ENCODE measurements at regions not wholly inside any gene's neighbourhood (a gene's known extent, or its start where the extent isn't known, plus 50 kb on each side); places are given as distances from the start of the nearest gene placed in this dataset.

- no peak for DNase-seq
Measured at GRCh38 chr1:218686258-218686657, 341.1 kb downstream of the TGFB2 start.

GRCh38 chr1:218686761-218687160 lies 341.6 kb downstream of the TGFB2 start:
- DNase-seq: no peak

DNA sequence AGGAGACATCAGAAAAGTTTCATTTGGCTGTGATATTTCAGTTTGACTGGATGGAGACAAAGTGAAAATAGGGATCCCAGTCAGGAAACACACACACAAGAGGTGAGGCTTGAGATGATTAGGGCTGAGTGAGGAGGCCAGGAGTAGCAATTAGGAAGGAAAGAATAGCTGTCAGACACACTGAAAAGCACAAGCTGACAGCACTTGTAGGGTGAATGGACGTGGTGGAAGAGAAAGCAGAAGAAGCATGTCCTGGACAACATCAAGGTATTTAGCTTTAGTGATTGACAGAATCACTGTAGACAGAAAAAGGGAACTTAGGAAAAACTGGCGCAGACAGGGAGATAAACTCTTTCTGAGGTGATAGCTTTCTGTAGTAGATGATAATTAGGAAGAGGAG lies 347.7 kb downstream of the TGFB2 start:
- DNase-seq: no peak

- no peak for DNase-seq
Measured at GRCh38 chr1:218693599-218693998, 348.5 kb downstream of the TGFB2 start.

- DNase-seq: no peak
Measured at GRCh38 chr1:218694085-218694484, 348.9 kb downstream of the TGFB2 start.

DNA sequence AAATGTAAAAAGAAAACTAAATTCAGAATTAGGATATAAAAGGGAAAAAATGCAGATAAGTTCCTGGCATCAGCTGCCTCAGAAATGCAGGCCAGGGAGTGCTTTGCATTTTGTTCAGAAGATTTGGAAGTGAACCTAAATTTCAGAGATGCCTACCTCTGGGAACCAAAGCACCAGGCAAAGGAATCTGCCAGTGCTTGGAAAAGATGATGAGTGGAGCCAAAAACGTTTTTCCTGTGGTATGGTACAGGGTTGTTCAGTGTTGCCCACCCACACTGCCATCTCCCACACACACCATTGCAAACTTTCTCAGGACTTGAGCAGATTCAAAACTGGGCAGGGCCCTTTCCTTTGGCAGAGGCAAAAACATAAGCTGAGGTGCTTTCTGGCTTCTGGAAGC lies 349.5 kb downstream of the TGFB2 start:
- DNase-seq: no peak

DNA sequence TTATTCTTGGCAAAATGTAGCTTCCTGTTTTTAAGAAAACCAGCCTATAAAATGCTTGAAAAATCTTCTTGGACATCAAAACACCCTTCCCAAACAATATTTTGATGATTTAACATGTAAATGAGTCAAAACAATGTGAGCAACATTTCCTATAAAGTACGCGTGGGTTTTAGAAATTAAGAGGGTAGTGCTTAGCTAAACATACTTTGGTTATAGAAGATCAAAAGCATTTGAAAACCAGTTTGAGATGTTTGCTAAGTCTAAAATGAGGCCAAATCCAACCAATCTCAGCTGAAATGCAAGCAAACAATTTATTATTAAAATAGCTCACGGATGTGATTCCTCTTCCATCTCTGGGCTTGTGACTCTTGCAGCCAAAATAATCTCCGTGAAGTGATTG lies 350.4 kb downstream of the TGFB2 start:
- no peak for DNase-seq

DNA sequence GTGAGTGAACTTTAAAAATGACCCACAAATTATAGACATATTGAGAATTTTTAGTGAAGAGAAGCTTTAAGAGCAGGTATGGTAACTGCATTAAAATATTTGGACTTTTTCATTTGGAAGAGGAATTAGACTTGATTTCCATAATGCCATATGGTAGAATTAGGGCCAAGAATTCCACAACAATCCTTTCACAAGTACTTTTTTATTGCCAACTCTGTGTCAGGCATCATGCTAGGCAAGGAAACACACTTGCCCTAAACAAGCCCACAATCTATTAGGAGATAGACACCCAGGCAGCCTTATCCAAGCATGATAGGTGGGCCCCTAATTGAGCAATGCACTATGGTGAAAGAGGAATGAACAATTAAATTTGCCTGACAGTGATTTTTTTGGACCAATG lies 353.0 kb downstream of the TGFB2 start:
- DNase-seq: no peak

DNA sequence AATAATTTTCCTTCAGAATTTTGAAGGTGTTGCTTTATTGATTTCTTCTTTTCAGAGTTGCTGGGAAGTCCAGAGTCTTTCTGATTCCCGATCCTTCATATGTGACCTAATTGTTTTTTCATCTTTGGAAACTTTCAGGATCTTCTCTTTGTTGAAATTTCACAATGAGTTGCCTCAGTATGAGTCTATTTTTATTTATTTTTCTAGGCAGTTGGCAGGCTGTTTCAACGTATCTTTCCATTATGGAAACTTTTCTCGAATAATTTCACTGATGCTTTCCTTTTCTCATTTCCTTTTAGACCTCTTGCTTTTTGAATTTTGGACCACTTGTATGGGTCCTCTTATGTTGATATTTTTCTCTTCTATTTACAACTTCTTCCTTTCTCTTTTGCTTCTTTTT lies 354.3 kb downstream of the TGFB2 start:
- no peak for DNase-seq

GRCh38 chr1:218699865-218700264 lies 354.7 kb downstream of the TGFB2 start:
- no peak for DNase-seq

- no peak for DNase-seq
Measured at GRCh38 chr1:218700666-218701065, 355.5 kb downstream of the TGFB2 start.

- DNase-seq: no peak
Measured at GRCh38 chr1:218701131-218701530, 356.0 kb downstream of the TGFB2 start.

GRCh38 chr1:218702775-218703174 lies 357.6 kb downstream of the TGFB2 start:
- no peak for DNase-seq

GRCh38 chr1:218703836-218704235 lies 358.7 kb downstream of the TGFB2 start:
- no peak for DNase-seq

DNA sequence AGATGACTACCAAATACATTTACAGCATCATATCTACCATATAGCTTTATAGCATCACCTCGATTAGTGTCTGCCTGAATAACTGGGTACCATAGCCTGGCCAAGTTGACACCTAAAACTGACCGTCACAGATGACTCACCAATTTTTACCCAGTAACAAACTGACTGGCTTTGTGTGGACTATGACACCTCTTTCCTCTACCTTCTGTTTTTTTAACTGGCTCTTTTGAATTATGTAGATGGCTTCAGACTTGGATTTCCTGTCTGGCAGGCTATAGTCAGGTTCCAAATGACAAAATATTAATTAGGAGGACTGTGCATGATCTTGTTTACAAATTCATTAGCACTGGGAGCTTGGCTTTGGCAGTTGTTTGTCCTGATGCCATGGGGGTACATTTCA lies 360.3 kb downstream of the TGFB2 start:
- no peak for DNase-seq

DNA sequence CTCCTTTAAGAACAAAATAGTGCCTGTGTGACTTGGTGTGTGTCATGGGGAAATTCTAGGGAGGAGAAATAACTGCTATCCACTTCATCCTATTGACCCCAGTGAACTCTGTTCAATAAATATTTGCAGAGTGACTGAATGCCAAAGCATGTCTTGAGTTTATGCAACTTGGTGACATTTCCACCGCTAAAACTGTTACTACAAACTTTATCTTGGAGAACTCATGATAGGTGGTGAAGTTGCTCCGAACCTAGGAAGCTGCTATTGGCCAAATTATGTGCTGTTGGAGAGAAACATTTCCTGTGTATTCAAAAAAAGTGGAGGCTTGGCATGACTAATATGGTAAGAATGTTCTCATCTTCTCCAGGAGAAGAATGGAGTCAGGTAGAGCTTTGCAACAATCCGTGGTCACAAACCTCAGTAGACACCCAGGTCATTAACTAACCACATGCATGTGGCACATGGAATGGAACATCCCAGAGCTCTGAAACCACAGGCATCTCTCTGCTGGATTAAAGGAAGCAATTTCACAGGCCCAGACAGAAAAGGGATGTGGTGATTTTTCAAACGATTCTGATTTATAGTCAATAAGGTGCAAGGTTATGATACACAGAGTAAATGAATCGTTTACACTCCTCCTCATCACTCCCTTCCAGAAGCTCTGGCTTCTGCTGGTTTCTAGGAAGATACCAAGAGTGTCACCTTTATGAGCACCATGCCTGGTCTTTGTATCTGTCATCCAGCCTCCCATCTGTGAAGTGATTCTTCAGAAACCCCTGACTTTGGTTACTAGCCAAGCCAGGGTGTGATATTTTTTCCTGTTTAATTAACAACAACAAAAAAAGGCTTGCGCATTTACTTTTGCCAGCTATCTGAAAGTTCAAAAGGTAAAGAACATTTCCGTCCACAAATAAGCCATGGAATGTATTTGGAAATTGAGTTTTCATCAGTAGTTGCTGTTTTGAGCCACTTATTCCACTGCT lies 361.1 kb downstream of the TGFB2 start:
- no peak for DNase-seq

DNA sequence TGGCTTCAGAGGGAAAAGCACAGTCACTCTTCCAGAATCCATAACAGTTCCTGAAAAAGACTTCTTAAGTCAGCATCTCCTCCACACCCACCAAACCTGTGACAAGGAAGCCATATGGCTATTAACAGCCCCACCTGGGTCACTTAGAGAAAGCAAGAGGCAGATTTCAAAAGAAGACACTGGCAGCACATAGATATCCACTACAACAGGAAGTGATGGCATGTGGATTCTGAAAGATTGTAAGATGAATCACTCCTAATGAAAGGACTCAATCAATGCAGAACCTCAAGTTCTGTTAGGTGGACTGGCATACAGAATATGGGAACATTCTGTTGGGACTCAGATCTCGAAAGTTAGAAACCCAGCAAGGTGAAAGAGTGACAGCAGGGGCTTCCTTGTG lies 365.9 kb downstream of the TGFB2 start:
- no peak for DNase-seq

GRCh38 chr1:218711884-218712674 lies 366.9 kb downstream of the TGFB2 start:
- no peak for DNase-seq

- DNase-seq: no peak
Measured at GRCh38 chr1:218712677-218713076, 367.5 kb downstream of the TGFB2 start.

- DNase-seq: no peak
Measured at GRCh38 chr1:218715961-218716669, 371.0 kb downstream of the TGFB2 start.

DNA sequence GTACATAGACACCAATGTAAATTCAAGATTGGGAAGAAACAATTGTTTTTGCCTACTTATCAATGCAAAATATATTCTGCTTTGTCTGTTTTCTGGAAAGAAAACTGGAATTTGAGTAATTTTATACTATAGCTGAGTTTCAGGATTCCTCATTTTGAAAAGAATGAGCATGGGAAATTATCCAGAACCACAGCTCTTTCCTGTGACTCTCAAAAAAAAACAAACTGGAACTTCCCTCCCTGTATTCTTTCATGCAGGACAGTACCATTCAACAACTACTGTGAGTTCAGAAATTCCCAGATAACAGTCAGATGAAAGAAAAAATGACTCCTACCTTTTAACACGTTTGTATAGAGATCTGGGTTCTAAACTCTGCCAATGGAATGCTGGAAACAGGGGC lies 372.4 kb downstream of the TGFB2 start:
- no peak for DNase-seq

GRCh38 chr1:218718206-218718605 lies 373.1 kb downstream of the TGFB2 start:
- DNase-seq: no peak

DNA sequence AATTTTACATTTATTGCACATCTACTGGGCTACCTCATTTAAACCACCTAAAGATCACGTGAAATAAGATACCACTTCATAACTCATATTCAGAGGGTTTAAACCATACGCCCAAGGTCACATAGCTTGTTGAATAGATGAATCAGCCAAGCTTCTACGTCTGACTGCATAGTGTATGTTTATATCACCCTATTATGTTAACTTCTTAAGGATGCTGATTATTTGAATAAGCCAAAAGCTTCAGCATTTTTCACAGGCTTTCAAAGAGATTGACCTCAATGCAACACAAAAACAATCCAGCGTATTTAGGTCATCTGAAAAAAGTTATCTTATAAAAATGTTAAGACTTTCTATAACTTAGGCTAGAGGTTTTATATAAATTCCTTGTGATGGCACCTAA lies 373.8 kb downstream of the TGFB2 start:
- no peak for DNase-seq

All from activated T-cell treated with anti-CD3 and anti-CD28 coated beads, Interleukin-2, amount 50 U/mL, for 48 hours (primary cell).